ENCODE measurements at regions not wholly inside any gene's neighbourhood (a gene's known extent, or its start where the extent isn't known, plus 50 kb on each side); places are given as distances from the start of the nearest gene placed in this dataset.

- TF ChIP-seq CTCF (IDR thresholded peaks at IDR 0.05) (no peak), POLR2A (IDR thresholded peaks at IDR 0.05) (no peak)
Observed at GRCh38 chr2:13522917-13523821, 806.4 kb downstream of the TRIB2 start.

Measured in right lobe of liver (tissue), 4 donors.